GM19239 (cell line): ENCODE measurements at regions not wholly inside any gene's neighbourhood (a gene's known extent, or its start where the extent isn't known, plus 50 kb on each side); places are given as distances from the start of the nearest gene placed in this dataset.
"Not testable (repeated sequence)": the region's sequence is repeated elsewhere in the genome, so short reads cannot be mapped to it uniquely, and the experiment has no call there.

Source experiments
- DNase-seq: peaks from one replicate; pipeline ENCODE4 v3.0.0; 2011; ENCODE audit warnings: low spot score; ENCODE audit not compliant: insufficient read length
- FAIRE-seq: peaks from 2 replicates; lab custom pipeline; 2011; peaks lifted over from hg19 to GRCh38; lab: Jason Lieb, UNC

GRCh38 chr15:66863390-66864085, 161.5 kb downstream of the SMAD6 start:
- FAIRE-seq, result no peak
- DNase-seq, result no peak

- DNase-seq, result no peak
- no peak for FAIRE-seq
Observed at GRCh38 chr15:66864086-66864830, 162.2 kb downstream of the SMAD6 start.

GRCh38 chr15:66864871-66865281, 162.8 kb downstream of the SMAD6 start:
- no peak for FAIRE-seq

GRCh38 chr15:66865622-66866611, 163.9 kb downstream of the SMAD6 start:
- FAIRE-seq (peak; percentile 89), DNase-seq (peak; percentile 62)

More at GRCh38 chr15:66864871-66865281, 162.8 kb downstream of the SMAD6 start:
- DNase-seq, result no peak

- FAIRE-seq (no peak), DNase-seq (no peak)
Observed at GRCh38 chr15:66866656-66867055, 164.6 kb downstream of the SMAD6 start.

GRCh38 chr15:66868918-66869317, 166.9 kb downstream of the SMAD6 start:
- FAIRE-seq (no peak), DNase-seq (no peak)

GRCh38 chr15:66870880-66871388, 168.9 kb downstream of the SMAD6 start:
- no peak for FAIRE-seq
- no peak for DNase-seq

GRCh38 chr15:66872405-66872804, 170.4 kb downstream of the SMAD6 start:
- FAIRE-seq (no peak), DNase-seq (no peak)

- not testable (repeated sequence) for FAIRE-seq, DNase-seq
Observed at GRCh38 chr15:66873331-66873730, 171.3 kb downstream of the SMAD6 start.

- DNase-seq (no peak), FAIRE-seq (no peak)
Observed at GRCh38 chr15:66873856-66874255, 171.8 kb downstream of the SMAD6 start.

- no peak for DNase-seq
- no peak for FAIRE-seq
Observed at GRCh38 chr15:66875588-66876420, 173.8 kb downstream of the SMAD6 start.

GRCh38 chr15:66876421-66876730, 174.3 kb downstream of the SMAD6 start:
- FAIRE-seq, result no peak
- no peak for DNase-seq

- DNase-seq, result no peak
- no peak for FAIRE-seq
Observed at GRCh38 chr15:66876731-66877476, 174.9 kb downstream of the SMAD6 start.

GRCh38 chr15:66877477-66878271, 175.6 kb downstream of the SMAD6 start:
- FAIRE-seq, result no peak

GRCh38 chr15:66878761-66879160, 176.7 kb downstream of the SMAD6 start:
- FAIRE-seq (no peak), DNase-seq (no peak)

More at GRCh38 chr15:66877477-66878271, 175.6 kb downstream of the SMAD6 start:
- no peak for DNase-seq

GRCh38 chr15:66879531-66880368, 177.7 kb downstream of the SMAD6 start:
- DNase-seq (no peak), FAIRE-seq (no peak)
